GDM1 (cell line): ENCODE measurements at regions not wholly inside any gene's neighbourhood (a gene's known extent, or its start where the extent isn't known, plus 50 kb on each side); places are given as distances from the start of the nearest gene placed in this dataset.

Experiments
- DNase-seq: peaks from one replicate; lab custom pipeline; 2025; lab: John Stamatoyannopoulos, UW

- DNase-seq: peak; percentile 61
Measured at GRCh38 chr16:85309656-85310587, 197.7 kb upstream of the CIBAR2 start.

GRCh38 chr16:85310868-85311585, 198.8 kb upstream of the CIBAR2 start:
- no peak for DNase-seq

- no peak for DNase-seq
Measured at GRCh38 chr16:85311741-85312140, 199.5 kb upstream of the CIBAR2 start.

GRCh38 chr16:85312174-85312573, 199.9 kb upstream of the CIBAR2 start:
- DNase-seq: no peak

- DNase-seq: no peak
Measured at GRCh38 chr16:85312642-85313525, 200.6 kb upstream of the CIBAR2 start.

- peak; percentile 35 for DNase-seq
Measured at GRCh38 chr16:85313526-85314301, 201.4 kb upstream of the CIBAR2 start.

GRCh38 chr16:85314512-85314971, 202.3 kb upstream of the CIBAR2 start:
- no peak for DNase-seq

- DNase-seq: no peak
Measured at GRCh38 chr16:85315866-85316265, 203.6 kb upstream of the CIBAR2 start.

- peak; percentile 58 for DNase-seq
Measured at GRCh38 chr16:85316321-85316919, 204.1 kb upstream of the CIBAR2 start.

- no peak for DNase-seq
Measured at GRCh38 chr16:85316944-85317343, 204.7 kb upstream of the CIBAR2 start.

GRCh38 chr16:85317704-85318103, 205.4 kb upstream of the CIBAR2 start:
- DNase-seq: no peak

GRCh38 chr16:85319208-85319983, 207.1 kb upstream of the CIBAR2 start:
- DNase-seq: no peak

GRCh38 chr16:85319984-85320440, 207.7 kb upstream of the CIBAR2 start:
- DNase-seq: no peak

- DNase-seq: no peak
Measured at GRCh38 chr16:85320677-85321385, 208.6 kb upstream of the CIBAR2 start.

GRCh38 chr16:85321509-85322271, 209.4 kb upstream of the CIBAR2 start:
- DNase-seq: no peak

- no peak for DNase-seq
Measured at GRCh38 chr16:85323230-85323960, 211.1 kb upstream of the CIBAR2 start.

- no peak for DNase-seq
Measured at GRCh38 chr16:85323961-85324253, 211.6 kb upstream of the CIBAR2 start.

- no peak for DNase-seq
Measured at GRCh38 chr16:85324488-85324887, 212.2 kb upstream of the CIBAR2 start.
